ENCODE measurements at regions not wholly inside any gene's neighbourhood (a gene's known extent, or its start where the extent isn't known, plus 50 kb on each side); places are given as distances from the start of the nearest gene placed in this dataset.
A peak's percentile ranks its signal among the peaks of the same experiment; 100 is the strongest.

DNA sequence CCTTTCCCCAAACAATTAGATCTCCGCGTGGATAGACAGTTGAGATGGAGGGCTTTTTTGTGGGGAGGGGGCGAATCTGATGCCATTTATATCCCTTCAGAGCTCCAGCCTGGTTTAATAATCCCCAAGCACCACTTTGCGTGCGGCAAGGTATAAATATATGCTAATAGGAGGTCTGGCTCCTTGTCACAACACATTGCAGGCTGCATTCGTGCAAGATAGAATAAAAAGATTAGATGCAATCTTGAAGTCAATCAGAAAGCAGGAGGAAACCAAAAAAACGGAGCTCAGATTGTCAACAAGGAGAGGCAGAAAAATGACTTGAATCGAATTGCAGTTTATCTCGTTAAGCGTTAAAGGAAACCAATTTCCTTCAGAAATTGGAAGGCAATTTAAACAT is 248.7 kb downstream of the SPTSSA start:
- TF ChIP-seq, protein P1, sequence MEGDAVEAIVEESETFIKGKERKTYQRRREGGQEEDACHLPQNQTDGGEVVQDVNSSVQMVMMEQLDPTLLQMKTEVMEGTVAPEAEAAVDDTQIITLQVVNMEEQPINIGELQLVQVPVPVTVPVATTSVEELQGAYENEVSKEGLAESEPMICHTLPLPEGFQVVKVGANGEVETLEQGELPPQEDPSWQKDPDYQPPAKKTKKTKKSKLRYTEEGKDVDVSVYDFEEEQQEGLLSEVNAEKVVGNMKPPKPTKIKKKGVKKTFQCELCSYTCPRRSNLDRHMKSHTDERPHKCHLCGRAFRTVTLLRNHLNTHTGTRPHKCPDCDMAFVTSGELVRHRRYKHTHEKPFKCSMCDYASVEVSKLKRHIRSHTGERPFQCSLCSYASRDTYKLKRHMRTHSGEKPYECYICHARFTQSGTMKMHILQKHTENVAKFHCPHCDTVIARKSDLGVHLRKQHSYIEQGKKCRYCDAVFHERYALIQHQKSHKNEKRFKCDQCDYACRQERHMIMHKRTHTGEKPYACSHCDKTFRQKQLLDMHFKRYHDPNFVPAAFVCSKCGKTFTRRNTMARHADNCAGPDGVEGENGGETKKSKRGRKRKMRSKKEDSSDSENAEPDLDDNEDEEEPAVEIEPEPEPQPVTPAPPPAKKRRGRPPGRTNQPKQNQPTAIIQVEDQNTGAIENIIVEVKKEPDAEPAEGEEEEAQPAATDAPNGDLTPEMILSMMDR (optimal IDR thresholded peaks at IDR 0.05 in 1 of 3, IDR thresholded peaks at IDR 0.05 in 1 of 3, conservative IDR thresholded peaks at IDR 0.05 in 1 of 3; ENCODE audit: extremely low read depth in 1 of 3, insufficient read depth in 2 of 3, low read length in 3 of 3): no peak
- no peak for TF ChIP-seq EZH2 (IDR thresholded peaks at IDR 0.05; ENCODE audit: low read length)
- H3K36me3 ChIP-seq (ENCODE audit: control insufficient read depth in 2 of 2, extremely low read depth in 1 of 2, insufficient read depth in 2 of 2, low read length in 2 of 2): no peaks in the 10 kb centered on the region
- FAIRE-seq (no peak), DNase-seq (ENCODE audit: low read depth, low spot score) (no peak)
- peaks cover 14% of the 10 kb centered on the region for H3K4me1 ChIP-seq (ENCODE audit: control insufficient read depth, extremely low read depth, insufficient read depth, low read length)
- H3K9me1 ChIP-seq (ENCODE audit: control insufficient read depth, extremely low read depth, insufficient read depth, low read length): no peaks in the 10 kb centered on the region
- H3K27me3 ChIP-seq (ENCODE audit: control insufficient read depth, extremely low read depth, insufficient read depth, low read length): no peaks in the 10 kb centered on the region
- H4K20me1 ChIP-seq (ENCODE audit: control insufficient read depth, extremely low read depth, insufficient read depth, low read length): no peaks in the 10 kb centered on the region
- no peak overlapping the region for H3K4me2 ChIP-seq (ENCODE audit: control insufficient read depth, extremely low read depth, insufficient read depth, low read depth, low read length)
- H3K9ac ChIP-seq (ENCODE audit: control insufficient read depth, extremely low read depth, insufficient read depth, low read length): no peak overlapping the region
- H2AFZ ChIP-seq (ENCODE audit: control insufficient read depth, low read length): no peak overlapping the region
- no peaks in the 10 kb centered on the region for H3K9me3 ChIP-seq (ENCODE audit: control insufficient read depth, low read depth, low read length)
- no peaks in the 10 kb centered on the region for H3K79me2 ChIP-seq (ENCODE audit: control insufficient read depth, insufficient read depth, low read length)
- dilution Hi-C loops (cut with MboI; ENCODE audit: extremely low pct_ligation_motif_present, low sequenced_read_pairs): no loop called here
- H3K27ac ChIP-seq (ENCODE audit: control insufficient read depth, insufficient read depth, low read length): no peak overlapping the region
- H3K4me3 ChIP-seq (ENCODE audit: control insufficient read depth in 2 of 3, extremely low read depth in 1 of 3, insufficient read depth in 2 of 3, low read depth in 1 of 3, low read length in 3 of 3): no peak overlapping the region

DNA sequence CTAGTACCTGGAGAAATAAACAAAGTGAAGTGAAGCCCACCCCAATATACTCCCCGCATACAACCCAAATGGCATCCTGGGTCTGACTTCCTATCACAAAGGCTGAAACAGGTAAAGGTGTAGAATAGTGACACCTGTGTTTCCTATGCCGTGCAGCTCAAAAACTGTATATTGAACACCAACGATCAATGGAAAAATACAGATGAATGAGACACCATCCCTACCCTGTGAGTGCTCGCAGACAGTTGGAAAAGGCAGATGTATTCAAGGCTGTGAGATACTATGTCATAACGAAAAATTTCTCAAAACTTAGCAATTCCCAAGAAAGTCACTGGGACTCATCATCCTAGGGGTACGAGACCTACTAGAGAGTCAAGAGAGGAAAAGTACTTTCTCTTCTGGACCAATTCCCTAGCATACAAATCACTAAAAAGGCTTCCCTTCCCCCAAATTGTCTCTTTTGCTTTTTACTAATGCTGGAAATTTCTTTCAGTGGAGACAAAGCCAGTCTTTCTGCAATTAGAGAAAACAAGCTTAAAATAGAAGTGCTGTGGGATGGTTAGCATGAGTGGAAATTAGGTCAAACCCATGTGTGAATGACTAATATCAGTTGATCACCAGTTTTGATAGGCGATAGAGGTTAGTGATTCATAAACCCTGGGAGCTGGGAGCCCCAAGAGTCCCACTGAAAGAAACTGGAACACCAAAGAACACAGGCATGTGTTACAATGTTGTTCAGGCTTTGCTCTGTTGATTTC is 249.7 kb downstream of the SPTSSA start:
- dilution Hi-C loops (cut with MboI; ENCODE audit: extremely low pct_ligation_motif_present, low sequenced_read_pairs): no loop called here
- Histone ChIP-seq H3K27me3 (ENCODE audit: control insufficient read depth, extremely low read depth, insufficient read depth, low read length) (no peaks in the 10 kb centered on the region), H3K9ac (ENCODE audit: control insufficient read depth, extremely low read depth, insufficient read depth, low read length) (no peak overlapping the region), H2AFZ (ENCODE audit: control insufficient read depth, low read length) (no peak overlapping the region), H3K36me3 (ENCODE audit: control insufficient read depth in 2 of 2, extremely low read depth in 1 of 2, insufficient read depth in 2 of 2, low read length in 2 of 2) (no peaks in the 10 kb centered on the region), H3K79me2 (ENCODE audit: control insufficient read depth, insufficient read depth, low read length) (no peaks in the 10 kb centered on the region), H3K4me1 (ENCODE audit: control insufficient read depth, extremely low read depth, insufficient read depth, low read length) (peaks cover 14% of the 10 kb centered on the region), H3K9me1 (ENCODE audit: control insufficient read depth, extremely low read depth, insufficient read depth, low read length) (no peaks in the 10 kb centered on the region), H3K9me3 (ENCODE audit: control insufficient read depth, low read depth, low read length) (no peaks in the 10 kb centered on the region), H3K27ac (ENCODE audit: control insufficient read depth, insufficient read depth, low read length) (peak overlapping the region; percentile 42), H3K4me3 (ENCODE audit: control insufficient read depth in 2 of 3, extremely low read depth in 1 of 3, insufficient read depth in 2 of 3, low read depth in 1 of 3, low read length in 3 of 3) (no peak overlapping the region), H3K4me2 (ENCODE audit: control insufficient read depth, extremely low read depth, insufficient read depth, low read depth, low read length) (peak overlapping the region; percentile 43), H4K20me1 (ENCODE audit: control insufficient read depth, extremely low read depth, insufficient read depth, low read length) (no peaks in the 10 kb centered on the region)
- TF ChIP-seq, protein P1 (optimal IDR thresholded peaks at IDR 0.05 in 1 of 3, IDR thresholded peaks at IDR 0.05 in 1 of 3, conservative IDR thresholded peaks at IDR 0.05 in 1 of 3; ENCODE audit: extremely low read depth in 1 of 3, insufficient read depth in 2 of 3, low read length in 3 of 3): no peak
- TF ChIP-seq EZH2 (IDR thresholded peaks at IDR 0.05; ENCODE audit: low read length): no peak
- FAIRE-seq (peak; percentile 20), DNase-seq (ENCODE audit: low read depth, low spot score) (no peak)

Data from keratinocyte (primary cell).